Stimulated activated memory B cell treated with anti-CD40 and anti-IgM and Interleukin-4, amounts not matched to agents 10 μg/mL and 1 μg/mL and 100 μg/mL, for 72 hours (primary cell): ENCODE measurements at regions not wholly inside any gene's neighbourhood (a gene's known extent, or its start where the extent isn't known, plus 50 kb on each side); places are given as distances from the start of the nearest gene placed in this dataset.

Experiments used
- ATAC-seq: fragments of 150-1000 bp; cut with Tn5 transposase; 2 replicates; pipeline ENCODE4 v1.10.0; 2021
- H3K27ac Mint-ChIP-seq: one replicate; pipeline ENCODE4 v1.8.0; 2022; ENCODE audit warnings: mild to moderate bottlenecking, mixed read lengths
- H3K27me3 Mint-ChIP-seq: one replicate; pipeline ENCODE4 v1.8.0; 2022; ENCODE audit warnings: mixed read lengths
- H3K36me3 Mint-ChIP-seq: one replicate; pipeline ENCODE4 v1.8.0; 2022; ENCODE audit warnings: mixed read lengths
- H3K4me1 Mint-ChIP-seq: one replicate; pipeline ENCODE4 v1.8.0; 2022; ENCODE audit warnings: mixed read lengths
- H3K4me3 Mint-ChIP-seq: one replicate; pipeline ENCODE4 v1.8.0; 2022; ENCODE audit warnings: mild to moderate bottlenecking, moderate library complexity, mixed read lengths
- H3K9me3 Mint-ChIP-seq: one replicate; pipeline ENCODE4 v1.8.0; 2022; ENCODE audit warnings: mixed read lengths

DNA sequence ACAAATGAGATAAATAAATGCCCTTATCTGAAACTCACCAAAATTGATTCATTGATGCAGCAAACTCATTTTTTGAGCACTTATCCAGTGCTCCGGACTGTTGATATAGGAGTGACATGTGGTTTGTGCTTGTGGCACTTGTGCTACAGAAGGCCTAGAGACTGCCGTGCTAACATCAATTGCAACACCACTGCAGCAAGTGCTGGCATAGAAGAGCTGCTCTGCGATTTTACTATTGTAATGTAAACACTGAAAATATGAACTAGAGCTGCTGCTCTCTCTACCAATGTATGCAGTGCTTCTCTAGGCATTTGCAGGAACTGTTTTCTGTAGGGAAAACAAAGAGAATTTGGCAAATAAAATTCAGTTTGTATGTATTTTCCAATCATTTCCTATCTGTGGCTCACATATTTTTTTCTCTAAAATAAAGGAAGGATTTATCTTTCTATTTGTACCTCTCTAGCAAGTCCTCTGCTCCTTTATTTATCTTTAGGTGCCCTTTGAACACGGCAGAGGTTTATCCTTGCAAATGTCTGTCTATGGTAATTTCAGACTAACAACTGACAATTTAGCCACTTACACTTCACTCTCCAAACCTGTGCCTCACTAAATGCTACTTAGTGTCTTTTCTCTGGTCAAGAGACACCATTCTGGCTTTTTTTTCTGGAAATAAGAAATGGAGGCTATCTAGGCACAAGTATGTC, 409.5 kb upstream of the ADGRL2 start:
- peak; percentile 42 for ATAC-seq
- no peak overlapping the region for H3K27ac Mint-ChIP-seq
- H3K9me3 Mint-ChIP-seq, result no peaks in the 10 kb centered on the region
- H3K27me3 Mint-ChIP-seq, result no peaks in the 10 kb centered on the region
- no peaks in the 10 kb centered on the region for H3K4me1 Mint-ChIP-seq
- no peak overlapping the region for H3K4me3 Mint-ChIP-seq
- no peaks in the 10 kb centered on the region for H3K36me3 Mint-ChIP-seq

DNA sequence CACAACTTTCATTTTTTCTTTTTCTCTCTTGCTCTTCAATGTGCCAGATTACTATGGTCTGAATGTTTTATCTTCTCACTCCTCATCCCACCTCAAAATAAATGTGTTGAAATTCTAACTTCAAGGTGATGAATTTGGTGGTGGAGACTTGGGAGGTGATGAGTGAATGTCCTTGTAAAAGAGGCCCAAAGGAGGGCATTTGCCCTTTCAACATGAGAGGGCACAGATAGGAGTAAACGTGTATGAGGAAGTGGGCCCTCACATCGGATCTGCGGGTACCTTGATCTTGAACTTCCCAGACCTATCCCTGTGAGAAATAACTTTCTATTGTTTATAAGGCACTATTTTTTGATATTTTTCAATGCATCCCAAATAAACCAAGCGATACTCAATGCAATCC, 412.3 kb upstream of the ADGRL2 start:
- Mint-ChIP-seq H3K27me3 (no peaks in the 10 kb centered on the region), H3K4me1 (no peaks in the 10 kb centered on the region), H3K9me3 (no peaks in the 10 kb centered on the region), H3K27ac (no peak overlapping the region), H3K4me3 (no peak overlapping the region), H3K36me3 (no peaks in the 10 kb centered on the region)
- ATAC-seq, result no peak

DNA sequence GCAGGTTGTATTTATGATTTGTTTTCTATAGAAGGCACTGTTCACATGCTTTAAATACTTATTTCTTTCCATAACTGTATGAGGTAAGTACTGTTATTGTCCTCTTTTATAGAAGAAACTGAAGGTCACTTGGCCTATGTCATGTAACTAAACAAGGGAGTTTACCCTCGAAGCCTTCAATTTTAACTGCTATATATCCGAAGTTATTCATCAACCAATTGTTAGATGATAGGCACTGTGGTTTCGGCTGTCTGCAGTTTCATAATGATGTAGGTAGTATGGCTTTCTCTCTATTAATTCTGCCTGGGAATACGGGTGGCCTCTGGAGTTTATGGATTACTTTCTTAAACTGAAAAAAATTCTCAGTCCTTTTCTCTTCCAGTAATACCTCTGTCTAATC, 413.3 kb upstream of the ADGRL2 start:
- Mint-ChIP-seq H3K36me3 (no peaks in the 10 kb centered on the region), H3K27ac (no peak overlapping the region), H3K4me3 (no peak overlapping the region), H3K9me3 (no peaks in the 10 kb centered on the region), H3K27me3 (no peaks in the 10 kb centered on the region), H3K4me1 (no peaks in the 10 kb centered on the region)
- ATAC-seq, result no peak

DNA sequence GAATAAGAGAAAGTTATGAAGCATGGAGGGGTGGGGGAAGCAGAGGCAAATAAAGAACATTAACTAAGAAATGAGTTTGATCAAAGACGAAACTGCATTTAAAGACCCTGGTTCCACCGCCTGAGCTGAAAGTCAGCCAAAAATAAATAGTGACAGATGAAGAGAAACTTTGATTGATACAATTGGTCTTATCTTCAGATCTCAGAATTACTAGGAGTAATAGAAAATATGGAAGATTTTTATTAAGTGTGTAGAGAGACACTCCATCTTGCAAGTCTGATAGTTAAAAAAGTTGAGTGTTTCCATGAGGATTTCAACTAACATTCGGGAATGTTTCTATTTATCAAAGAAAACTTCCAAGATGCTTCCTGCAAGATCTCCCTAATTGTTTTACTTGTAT, 418.2 kb upstream of the ADGRL2 start:
- Mint-ChIP-seq H3K9me3 (no peaks in the 10 kb centered on the region), H3K27me3 (no peaks in the 10 kb centered on the region), H3K4me1 (no peaks in the 10 kb centered on the region), H3K4me3 (no peak overlapping the region), H3K36me3 (no peaks in the 10 kb centered on the region), H3K27ac (no peak overlapping the region)
- no peak for ATAC-seq

DNA sequence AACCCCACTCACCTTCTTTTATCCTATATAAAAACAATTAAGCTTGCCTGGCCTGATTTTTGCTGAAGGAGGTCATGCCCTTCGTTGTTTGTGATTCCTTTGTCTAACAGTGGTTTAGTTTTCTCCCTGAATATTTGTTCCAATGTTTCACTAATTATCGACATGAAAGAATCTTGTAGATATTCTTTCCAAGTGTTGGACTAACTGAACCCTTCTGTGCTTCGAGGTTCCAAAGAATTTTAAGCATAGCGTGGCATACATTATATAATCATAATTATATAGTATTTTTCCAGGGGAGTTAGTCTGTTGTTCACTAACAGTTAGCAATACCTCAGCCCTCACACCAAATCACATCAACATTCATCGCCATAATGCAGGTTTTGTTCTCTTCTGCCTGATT, 418.9 kb upstream of the ADGRL2 start:
- H3K4me3 Mint-ChIP-seq, result no peak overlapping the region
- H3K36me3 Mint-ChIP-seq, result no peaks in the 10 kb centered on the region
- no peaks in the 10 kb centered on the region for H3K4me1 Mint-ChIP-seq
- no peaks in the 10 kb centered on the region for H3K27me3 Mint-ChIP-seq
- ATAC-seq, result no peak
- no peaks in the 10 kb centered on the region for H3K9me3 Mint-ChIP-seq
- no peak overlapping the region for H3K27ac Mint-ChIP-seq

DNA sequence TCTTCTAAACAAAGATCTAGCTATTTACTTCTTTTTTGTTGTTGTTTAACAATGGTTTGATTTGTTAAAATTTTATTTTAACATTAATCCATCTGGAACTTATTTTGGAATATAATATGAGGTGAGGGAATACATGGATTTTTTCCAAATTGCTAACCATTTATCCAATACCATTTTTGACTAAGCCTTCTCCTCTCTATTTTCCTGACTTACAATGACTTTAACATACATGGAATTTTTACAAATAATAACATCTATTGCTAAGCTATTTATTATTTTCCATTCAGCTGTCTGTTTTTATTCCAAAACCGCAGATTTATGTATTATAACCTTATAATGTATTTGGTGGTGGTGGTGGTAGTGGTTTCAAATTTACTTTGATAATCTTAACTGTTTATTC, 420.3 kb upstream of the ADGRL2 start:
- no peak overlapping the region for H3K4me3 Mint-ChIP-seq
- ATAC-seq, result no peak
- no peak overlapping the region for H3K27ac Mint-ChIP-seq
- no peaks in the 10 kb centered on the region for H3K4me1 Mint-ChIP-seq
- no peaks in the 10 kb centered on the region for H3K27me3 Mint-ChIP-seq
- H3K36me3 Mint-ChIP-seq, result no peaks in the 10 kb centered on the region
- no peaks in the 10 kb centered on the region for H3K9me3 Mint-ChIP-seq

DNA sequence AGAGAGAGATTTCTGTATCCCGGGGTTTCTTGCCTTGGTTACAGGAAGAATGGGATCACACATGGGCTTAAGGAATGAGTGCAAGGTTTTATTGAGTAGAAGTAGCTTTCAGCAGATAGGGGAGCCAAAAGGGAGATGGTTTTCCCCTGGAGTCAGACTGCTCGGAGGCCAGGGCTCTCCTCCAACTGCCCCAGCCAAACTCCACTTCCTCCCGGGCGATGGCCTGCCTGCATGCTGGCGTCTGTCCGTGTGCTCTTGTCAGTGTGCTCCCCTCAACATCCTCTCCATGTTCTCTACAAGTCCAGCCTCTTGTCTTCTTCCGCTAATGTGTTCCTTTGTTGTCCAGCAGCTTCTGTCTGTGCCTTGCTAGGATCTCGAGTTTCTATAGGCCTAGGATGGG, 421.3 kb upstream of the ADGRL2 start:
- no peaks in the 10 kb centered on the region for H3K9me3 Mint-ChIP-seq
- no peaks in the 10 kb centered on the region for H3K27me3 Mint-ChIP-seq
- no peak overlapping the region for H3K4me3 Mint-ChIP-seq
- H3K27ac Mint-ChIP-seq, result no peak overlapping the region
- ATAC-seq, result no peak
- no peaks in the 10 kb centered on the region for H3K36me3 Mint-ChIP-seq
- H3K4me1 Mint-ChIP-seq, result no peaks in the 10 kb centered on the region

DNA sequence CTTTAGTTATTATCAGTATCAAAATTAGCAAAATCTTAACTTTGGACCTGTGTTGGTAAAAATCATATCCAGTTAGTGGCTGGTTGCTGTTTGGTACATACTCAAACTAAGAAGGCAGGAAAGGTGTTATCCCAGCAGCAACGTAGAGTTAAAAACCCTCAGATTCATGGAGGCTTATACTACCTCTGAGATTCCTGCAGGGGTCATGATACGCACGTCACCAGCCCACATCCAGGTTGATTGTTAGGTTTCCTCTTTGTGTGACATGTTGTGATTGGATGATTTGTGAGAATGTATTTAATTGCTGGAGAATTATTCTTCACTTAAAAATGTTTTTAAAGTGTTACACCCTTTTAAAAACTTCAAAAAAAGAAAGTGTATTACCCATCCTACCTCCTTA, 423.3 kb upstream of the ADGRL2 start:
- no peak overlapping the region for H3K27ac Mint-ChIP-seq
- H3K36me3 Mint-ChIP-seq, result no peaks in the 10 kb centered on the region
- no peaks in the 10 kb centered on the region for H3K27me3 Mint-ChIP-seq
- no peaks in the 10 kb centered on the region for H3K4me1 Mint-ChIP-seq
- no peak for ATAC-seq
- H3K9me3 Mint-ChIP-seq, result no peaks in the 10 kb centered on the region
- no peak overlapping the region for H3K4me3 Mint-ChIP-seq

DNA sequence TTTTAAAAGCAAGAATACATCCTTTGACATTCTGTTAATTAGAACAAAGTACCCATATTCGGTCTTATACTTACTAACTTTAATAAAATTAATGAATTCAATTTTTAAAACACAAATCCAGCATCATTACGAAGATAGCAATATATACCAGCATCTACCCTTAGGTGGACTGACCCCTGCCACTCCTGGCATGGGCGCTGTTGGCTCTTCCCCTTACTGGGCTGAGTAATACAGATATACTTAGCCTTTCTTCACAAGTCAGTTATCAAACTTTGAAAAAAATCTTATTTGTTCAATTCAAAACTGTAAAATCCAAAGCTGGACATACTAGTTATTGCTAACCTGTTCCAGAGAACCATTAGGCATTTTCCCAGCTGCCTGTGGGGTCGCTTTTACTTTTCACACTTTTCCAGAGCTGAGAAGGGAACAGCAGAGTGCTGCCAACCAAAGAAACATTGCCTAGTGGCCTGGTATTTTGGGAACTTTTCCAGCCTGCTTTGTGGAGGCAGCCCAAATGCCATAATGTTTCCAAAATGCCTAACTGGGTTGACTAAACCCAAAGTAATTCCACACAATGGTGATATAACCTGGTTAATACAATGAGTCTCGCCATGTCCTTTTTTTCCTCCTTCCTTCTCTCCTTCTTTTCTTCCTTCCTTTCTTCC, 424.7 kb upstream of the ADGRL2 start:
- H3K27ac Mint-ChIP-seq, result no peak overlapping the region
- H3K9me3 Mint-ChIP-seq, result no peaks in the 10 kb centered on the region
- H3K36me3 Mint-ChIP-seq, result no peaks in the 10 kb centered on the region
- no peak overlapping the region for H3K4me3 Mint-ChIP-seq
- no peaks in the 10 kb centered on the region for H3K4me1 Mint-ChIP-seq
- H3K27me3 Mint-ChIP-seq, result no peaks in the 10 kb centered on the region
- ATAC-seq, result no peak

DNA sequence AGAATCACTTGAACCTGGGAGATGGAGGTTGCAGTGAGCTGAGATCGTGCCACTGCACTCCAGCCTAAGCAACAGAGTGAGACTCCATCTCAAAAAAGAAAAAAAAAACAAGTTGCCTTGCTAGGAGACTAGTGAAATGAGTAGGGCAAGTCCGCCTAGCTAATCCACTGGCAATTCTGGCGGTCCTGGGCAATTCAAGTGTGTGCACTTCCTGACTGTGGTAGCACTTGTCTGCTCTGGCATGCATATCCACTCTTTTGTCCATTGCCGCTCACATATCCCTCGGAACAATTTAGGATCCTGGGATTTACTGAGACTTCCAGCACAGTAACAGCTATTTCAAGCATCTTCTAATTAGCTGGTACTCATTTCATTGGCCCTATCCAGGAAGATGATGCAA, 426.3 kb upstream of the ADGRL2 start:
- H3K27me3 Mint-ChIP-seq, result no peaks in the 10 kb centered on the region
- H3K27ac Mint-ChIP-seq, result no peak overlapping the region
- H3K9me3 Mint-ChIP-seq, result no peaks in the 10 kb centered on the region

DNA sequence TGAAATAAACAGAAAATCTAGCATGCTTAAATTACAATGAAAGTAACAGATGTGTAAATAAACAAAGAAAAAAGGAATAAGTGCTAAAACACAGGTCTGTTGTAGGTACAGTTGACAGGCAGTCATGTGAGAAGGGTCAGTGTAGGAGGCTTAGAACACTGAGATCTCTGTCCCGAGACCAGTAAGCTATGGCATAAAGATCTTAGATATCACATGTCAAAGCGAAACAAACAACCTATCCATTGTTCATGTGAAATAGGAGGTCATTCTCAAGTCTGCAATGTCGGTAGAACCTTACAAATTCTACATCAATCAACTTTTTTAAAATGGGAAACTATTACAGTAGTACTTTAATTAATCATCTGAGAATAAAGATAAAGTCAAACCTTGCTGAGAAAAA, 428.9 kb upstream of the ADGRL2 start:
- no peak overlapping the region for H3K27ac Mint-ChIP-seq
- peaks cover 5% of the 10 kb centered on the region for H3K9me3 Mint-ChIP-seq
- H3K4me1 Mint-ChIP-seq, result no peaks in the 10 kb centered on the region
- H3K4me3 Mint-ChIP-seq, result no peak overlapping the region
- no peaks in the 10 kb centered on the region for H3K36me3 Mint-ChIP-seq
- ATAC-seq, result no peak
- H3K27me3 Mint-ChIP-seq, result no peaks in the 10 kb centered on the region

More for the DNA sequence above, 426.3 kb upstream of the ADGRL2 start:
- no peak overlapping the region for H3K4me3 Mint-ChIP-seq
- no peaks in the 10 kb centered on the region for H3K36me3 Mint-ChIP-seq
- no peak for ATAC-seq
- H3K4me1 Mint-ChIP-seq, result no peaks in the 10 kb centered on the region

DNA sequence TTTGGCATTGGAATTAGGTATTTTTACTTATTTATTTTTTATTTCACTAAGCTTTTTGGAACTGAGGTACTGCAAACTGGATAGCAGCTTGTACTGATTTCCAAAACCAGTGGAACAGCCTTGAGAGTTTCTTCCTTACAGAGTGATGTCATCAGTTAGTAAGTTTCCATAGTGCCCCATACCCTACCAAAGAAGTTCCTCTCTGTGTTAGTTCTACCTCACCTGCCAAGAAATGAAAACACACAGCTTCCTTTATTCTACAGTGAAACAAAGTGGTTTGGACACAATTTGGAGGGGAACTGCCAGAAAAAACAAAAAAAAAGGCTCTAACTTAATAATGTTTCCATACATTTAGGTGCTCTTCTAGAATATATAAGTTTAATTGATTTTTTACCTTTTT, 430.9 kb upstream of the ADGRL2 start:
- Mint-ChIP-seq H3K27me3 (no peaks in the 10 kb centered on the region), H3K4me1 (no peaks in the 10 kb centered on the region), H3K4me3 (no peak overlapping the region), H3K9me3 (peaks cover 5% of the 10 kb centered on the region), H3K27ac (no peak overlapping the region), H3K36me3 (no peaks in the 10 kb centered on the region)
- no peak for ATAC-seq

DNA sequence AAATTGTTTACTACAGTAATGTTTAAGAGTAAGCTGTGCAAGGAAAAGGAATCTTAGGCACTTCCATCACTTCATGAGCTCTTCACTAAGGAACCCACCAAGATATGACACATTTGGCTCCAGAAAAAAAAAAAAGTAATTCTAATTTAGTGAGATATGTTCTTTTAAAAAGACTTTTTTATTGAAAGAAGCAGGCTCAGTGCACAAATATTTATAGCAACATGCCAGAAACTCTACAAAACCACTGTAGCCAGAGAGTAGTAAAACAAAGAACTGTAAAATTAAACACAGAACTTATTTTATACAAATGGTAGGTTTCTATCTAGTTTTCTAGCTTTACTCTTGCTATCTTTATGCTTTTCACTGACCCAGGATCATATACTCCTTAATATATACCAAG, 434.6 kb upstream of the ADGRL2 start:
- ATAC-seq, result no peak
- Mint-ChIP-seq H3K9me3 (peaks cover 5% of the 10 kb centered on the region), H3K27me3 (no peaks in the 10 kb centered on the region), H3K36me3 (no peaks in the 10 kb centered on the region), H3K27ac (no peak overlapping the region), H3K4me3 (no peak overlapping the region), H3K4me1 (no peaks in the 10 kb centered on the region)

DNA sequence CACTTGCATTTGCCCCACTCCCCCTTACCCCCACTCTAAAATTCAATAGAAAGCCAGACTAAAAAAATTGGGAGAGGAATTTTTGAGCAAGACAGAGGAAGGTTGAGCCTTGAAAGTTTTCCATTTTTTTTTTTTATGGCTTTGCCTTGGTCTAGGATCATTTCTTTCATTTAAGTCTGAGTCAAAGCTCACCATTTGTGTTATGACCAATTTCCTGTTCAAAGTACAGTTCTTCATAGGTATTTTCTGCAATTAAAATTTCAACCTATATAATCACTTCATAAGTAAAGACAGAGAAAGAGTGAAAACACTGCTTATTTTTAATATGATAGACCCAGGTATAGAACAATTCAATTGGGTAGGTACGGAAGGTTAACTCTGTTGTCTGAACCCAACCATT, 436.6 kb upstream of the ADGRL2 start:
- Mint-ChIP-seq H3K27ac (no peak overlapping the region), H3K4me3 (no peak overlapping the region), H3K4me1 (no peaks in the 10 kb centered on the region), H3K9me3 (peaks cover 5% of the 10 kb centered on the region), H3K27me3 (no peaks in the 10 kb centered on the region), H3K36me3 (no peaks in the 10 kb centered on the region)
- no peak for ATAC-seq

DNA sequence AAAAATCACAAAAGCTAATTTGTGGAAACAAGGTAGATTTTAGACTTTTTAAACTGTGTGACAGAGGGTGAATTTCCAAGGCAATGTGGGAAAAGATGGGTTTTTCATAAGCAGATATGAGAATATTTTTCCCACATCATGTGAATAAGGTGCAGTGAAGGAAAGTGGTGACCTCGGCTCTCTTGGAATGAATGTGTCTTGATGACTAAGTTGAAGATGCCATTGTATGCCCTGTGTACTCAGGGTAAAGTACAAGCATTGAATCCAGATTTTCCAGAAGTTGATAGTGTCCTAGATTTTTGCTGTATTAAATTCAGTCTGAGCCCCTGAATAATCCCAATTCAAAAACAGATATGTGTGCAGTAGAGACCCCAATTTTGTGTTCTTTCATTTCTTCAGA, 442.6 kb upstream of the ADGRL2 start:
- H3K9me3 Mint-ChIP-seq, result no peaks in the 10 kb centered on the region
- no peaks in the 10 kb centered on the region for H3K36me3 Mint-ChIP-seq
- H3K4me1 Mint-ChIP-seq, result no peaks in the 10 kb centered on the region
- H3K27me3 Mint-ChIP-seq, result no peaks in the 10 kb centered on the region
- no peak for ATAC-seq
- no peak overlapping the region for H3K27ac Mint-ChIP-seq
- no peak overlapping the region for H3K4me3 Mint-ChIP-seq

DNA sequence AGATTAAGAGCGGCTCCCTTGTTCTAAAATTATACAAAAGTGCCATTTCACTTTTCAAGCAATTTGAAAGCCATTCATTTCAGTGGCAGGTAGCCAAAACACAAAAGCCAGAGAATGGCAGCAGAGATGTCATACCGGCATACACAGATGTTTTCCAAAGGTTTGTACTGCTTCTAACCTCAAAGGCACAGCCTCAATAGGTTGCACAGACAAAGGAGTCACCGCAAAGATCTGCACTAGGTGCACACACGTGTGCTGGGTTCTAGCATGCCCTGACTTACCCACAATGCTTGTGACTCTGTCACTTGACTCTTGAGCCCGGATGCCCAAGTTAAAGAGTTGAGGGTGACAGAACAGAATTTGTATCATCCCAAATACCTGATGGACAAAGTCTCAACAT, 448.9 kb upstream of the ADGRL2 start:
- Mint-ChIP-seq H3K36me3 (no peaks in the 10 kb centered on the region), H3K9me3 (no peaks in the 10 kb centered on the region), H3K27ac (no peak overlapping the region), H3K4me1 (no peaks in the 10 kb centered on the region), H3K4me3 (no peak overlapping the region), H3K27me3 (no peaks in the 10 kb centered on the region)
- ATAC-seq, result no peak
